SK-N-SH treated with all-trans-retinoic acid at 6 μM for 48 hours (cell line): ENCODE measurements at regions not wholly inside any gene's neighbourhood (a gene's known extent, or its start where the extent isn't known, plus 50 kb on each side); places are given as distances from the start of the nearest gene placed in this dataset.

ENCODE experiments used
- ATAC-seq: fragments of 200-7000 bp; cut with Tn5 transposase; 3 replicates; pipeline ENCODE4 v1.9.1; 2020; ENCODE audit warnings: mild to moderate bottlenecking, moderate library complexity
- ARNTL ChIP-seq: fragments of 450-650 bp; formaldehyde crosslinking; IDR thresholded peaks from 2 replicates; pipeline ENCODE4 v1.5.0; 2020; ENCODE audit warnings: low read depth, mild to moderate bottlenecking, moderate library complexity, borderline replicate concordance
- BACH2 ChIP-seq: fragments of 250-450 bp; sonication (Bioruptor Pico); IDR thresholded peaks from 2 replicates; pipeline ENCODE4 v1.9.0; 2021; ENCODE audit warnings: mild to moderate bottlenecking, borderline replicate concordance
- CREB5 ChIP-seq: fragments of 250-450 bp; sonication (Bioruptor Pico); IDR thresholded peaks from 2 replicates; pipeline ENCODE4 v1.5.1; 2020; ENCODE audit warnings: low read depth, mild to moderate bottlenecking, moderate library complexity
- CSDC2 ChIP-seq: fragments of 250-450 bp; sonication (Bioruptor Pico); IDR thresholded peaks from 2 replicates; pipeline ENCODE4 v1.5.0; 2020; ENCODE audit warnings: mild to moderate bottlenecking, moderate library complexity
- CSRNP3 ChIP-seq: fragments of 250-450 bp; sonication (Bioruptor Pico); IDR thresholded peaks from 2 replicates; pipeline ENCODE4 v1.5.1; 2021; ENCODE audit warnings: mild to moderate bottlenecking, moderate library complexity
- ESRRG ChIP-seq: fragments of 250-450 bp; sonication (Bioruptor Pico); IDR thresholded peaks from 2 replicates; pipeline ENCODE4 v1.6.1; 2021; ENCODE audit warnings: mild to moderate bottlenecking
- GLIS3 ChIP-seq: fragments of 250-450 bp; sonication (Bioruptor Pico); IDR thresholded peaks from 2 replicates; pipeline ENCODE4 v1.5.0; 2020; ENCODE audit warnings: mild to moderate bottlenecking, moderate library complexity
- ISL1 ChIP-seq: fragments of 250-450 bp; sonication (Bioruptor Pico); IDR thresholded peaks from 2 replicates; pipeline ENCODE4 v2.1.2; 2022; ENCODE audit warnings: mild to moderate bottlenecking, moderate library complexity
- OSR1 ChIP-seq: fragments of 250-450 bp; sonication (Bioruptor Pico); IDR thresholded peaks from 2 replicates; pipeline ENCODE4 v1.8.0; 2022; ENCODE audit warnings: moderate library complexity, mild to moderate bottlenecking, inconsistent platforms
- PATZ1 ChIP-seq: fragments of 250-450 bp; sonication (Bioruptor Pico); IDR thresholded peaks from 2 replicates; pipeline ENCODE4 v1.8.0; 2020; ENCODE audit warnings: mild to moderate bottlenecking, moderate library complexity, borderline replicate concordance
- POU6F1 ChIP-seq: fragments of 250-450 bp; sonication (Bioruptor Pico); IDR thresholded peaks from 2 replicates; pipeline ENCODE4 v1.8.0; 2021; ENCODE audit warnings: low read depth, mild to moderate bottlenecking, moderate library complexity, borderline replicate concordance
- PPARA ChIP-seq: fragments of 250-450 bp; sonication (Bioruptor Pico); IDR thresholded peaks from 2 replicates; pipeline ENCODE4 v1.5.0; 2020; ENCODE audit warnings: mild to moderate bottlenecking, borderline replicate concordance
- RARB ChIP-seq: fragments of 250-450 bp; sonication (Bioruptor Pico); IDR thresholded peaks from 2 replicates; pipeline ENCODE4 v1.8.0; 2021; ENCODE audit warnings: mild to moderate bottlenecking, moderate library complexity
- SNAI2 ChIP-seq: fragments of 250-450 bp; sonication (Bioruptor Pico); IDR thresholded peaks from 2 replicates; pipeline ENCODE4 v1.5.0; 2020; ENCODE audit warnings: mild to moderate bottlenecking, moderate library complexity
- TCF4 ChIP-seq: fragments of 250-450 bp; sonication (Bioruptor Pico); IDR thresholded peaks from 2 replicates; pipeline ENCODE4 v1.8.0; 2021; ENCODE audit warnings: mild to moderate bottlenecking, moderate library complexity, borderline replicate concordance
- TOX ChIP-seq: fragments of 250-450 bp; sonication (Bioruptor Pico); IDR thresholded peaks from 2 replicates; pipeline ENCODE4 v1.8.0; 2021; ENCODE audit warnings: mild to moderate bottlenecking, moderate library complexity, borderline replicate concordance
- TSHZ2 ChIP-seq: fragments of 250-450 bp; sonication (Bioruptor Pico); IDR thresholded peaks from 2 replicates; pipeline ENCODE4 v1.5.0; 2020; ENCODE audit warnings: mild to moderate bottlenecking, moderate library complexity
- ZC3H10 ChIP-seq: fragments of 250-450 bp; sonication (Bioruptor Pico); IDR thresholded peaks from 2 replicates; pipeline ENCODE4 v1.5.1; 2021; ENCODE audit warnings: mild to moderate bottlenecking, moderate library complexity
- ZFP30 ChIP-seq: fragments of 450-650 bp; formaldehyde crosslinking; IDR thresholded peaks from 2 replicates; pipeline ENCODE4 v1.5.0; 2022; ENCODE audit warnings: mild to moderate bottlenecking, moderate library complexity
- ZNF565 ChIP-seq: fragments of 450-650 bp; formaldehyde crosslinking; conservative IDR thresholded peaks from 2 replicates; pipeline ENCODE4 v1.5.0; 2020; ENCODE audit warnings: low read depth, mild to moderate bottlenecking, moderate library complexity
- ZNF70 ChIP-seq: fragments of 450-650 bp; formaldehyde crosslinking; IDR thresholded peaks from 2 replicates; pipeline ENCODE4 v1.5.0; 2020; ENCODE audit warnings: mild to moderate bottlenecking, moderate library complexity
- ZNF8 ChIP-seq: fragments of 450-650 bp; formaldehyde crosslinking; IDR thresholded peaks from 2 replicates; pipeline ENCODE4 v1.5.0; 2020; ENCODE audit warnings: mild to moderate bottlenecking, moderate library complexity

GRCh38 chr11:25779033-25779432 lies 552.9 kb upstream of the ANO3 start:
- no peak for ATAC-seq
- no peak for TF ChIP-seq CSDC2 (CRISPR knock-in tag)
- no peak for TF ChIP-seq OSR1
- TF ChIP-seq, all 23 proteins: peak for 0

- no peak for ATAC-seq
- TF ChIP-seq PPARA (CRISPR knock-in tag), result no peak
- TF ChIP-seq POU6F1 (CRISPR knock-in tag), result no peak
- no peak for TF ChIP-seq ZNF70 (CRISPR knock-in tag)
- no peak for TF ChIP-seq ZC3H10
- TF ChIP-seq ISL1 (CRISPR knock-in tag), result no peak
Observed at GRCh38 chr11:25787416-25787815, 544.5 kb upstream of the ANO3 start.

- ATAC-seq, result no peak
- TF ChIP-seq ISL1 (CRISPR knock-in tag) (no peak), SNAI2 (CRISPR knock-in tag) (no peak), TSHZ2 (CRISPR knock-in tag) (no peak), ZNF565 (CRISPR knock-in tag) (no peak), BACH2 (CRISPR knock-in tag) (no peak), ESRRG (CRISPR knock-in tag) (no peak), ZC3H10 (no peak), PPARA (CRISPR knock-in tag) (no peak), TOX (CRISPR knock-in tag) (no peak), ZNF70 (CRISPR knock-in tag) (no peak)
Observed at GRCh38 chr11:25790396-25790795, 541.5 kb upstream of the ANO3 start.

- TF ChIP-seq CSRNP3 (CRISPR knock-in tag), result no peak
- no peak for TF ChIP-seq ZNF565 (CRISPR knock-in tag)
- no peak for TF ChIP-seq RARB
- TF ChIP-seq PPARA (CRISPR knock-in tag), result no peak
- TF ChIP-seq PATZ1 (CRISPR knock-in tag), result no peak
- no peak for TF ChIP-seq ESRRG (CRISPR knock-in tag)
- no peak for TF ChIP-seq ZFP30
- TF ChIP-seq OSR1, result no peak
- TF ChIP-seq ZNF8 (CRISPR knock-in tag), result no peak
- no peak for TF ChIP-seq CREB5 (CRISPR knock-in tag)
- TF ChIP-seq TSHZ2 (CRISPR knock-in tag), result no peak
- no peak for TF ChIP-seq TCF4 (CRISPR knock-in tag)
- no peak for TF ChIP-seq ARNTL (CRISPR knock-in tag)
- TF ChIP-seq GLIS3 (CRISPR knock-in tag), result no peak
- TF ChIP-seq CSDC2 (CRISPR knock-in tag), result no peak
- no peak for TF ChIP-seq POU6F1 (CRISPR knock-in tag)
- TF ChIP-seq ISL1 (CRISPR knock-in tag), result no peak
- ATAC-seq, result no peak
Observed at GRCh38 chr11:25793637-25794036, 538.3 kb upstream of the ANO3 start.
